GM18951 (cell line): ENCODE measurements at regions not wholly inside any gene's neighbourhood (a gene's known extent, or its start where the extent isn't known, plus 50 kb on each side); places are given as distances from the start of the nearest gene placed in this dataset.

ENCODE experiments used
- POLR2A ChIP-seq: IDR thresholded peaks from 4 replicates; pipeline ENCODE4 v1.6.1; 2011; ENCODE audit warnings: mild to moderate bottlenecking; ENCODE audit not compliant: insufficient read length, insufficient read depth; ENCODE audit errors: extremely low read depth
- in situ Hi-C: fragments of 300-500 bp; cut with MboI; formaldehyde crosslinking; loops from one replicate; pipeline ENCODE4 v1.12.0; 2022; ENCODE audit warnings: low sequenced_read_pairs, mixed read lengths, inconsistent platforms; ENCODE audit not compliant: unreplicated experiment

- in situ Hi-C loops = no loop called here
Measured at GRCh38 chrX:46382595-46382994, 162.6 kb downstream of the ZNF674 start.

GRCh38 chrX:46381630-46382029, 163.6 kb downstream of the ZNF674 start:
- no peak for TF ChIP-seq POLR2A
- in situ Hi-C loops = no loop called here

More at GRCh38 chrX:46382595-46382994, 162.6 kb downstream of the ZNF674 start:
- TF ChIP-seq POLR2A = no peak

DNA sequence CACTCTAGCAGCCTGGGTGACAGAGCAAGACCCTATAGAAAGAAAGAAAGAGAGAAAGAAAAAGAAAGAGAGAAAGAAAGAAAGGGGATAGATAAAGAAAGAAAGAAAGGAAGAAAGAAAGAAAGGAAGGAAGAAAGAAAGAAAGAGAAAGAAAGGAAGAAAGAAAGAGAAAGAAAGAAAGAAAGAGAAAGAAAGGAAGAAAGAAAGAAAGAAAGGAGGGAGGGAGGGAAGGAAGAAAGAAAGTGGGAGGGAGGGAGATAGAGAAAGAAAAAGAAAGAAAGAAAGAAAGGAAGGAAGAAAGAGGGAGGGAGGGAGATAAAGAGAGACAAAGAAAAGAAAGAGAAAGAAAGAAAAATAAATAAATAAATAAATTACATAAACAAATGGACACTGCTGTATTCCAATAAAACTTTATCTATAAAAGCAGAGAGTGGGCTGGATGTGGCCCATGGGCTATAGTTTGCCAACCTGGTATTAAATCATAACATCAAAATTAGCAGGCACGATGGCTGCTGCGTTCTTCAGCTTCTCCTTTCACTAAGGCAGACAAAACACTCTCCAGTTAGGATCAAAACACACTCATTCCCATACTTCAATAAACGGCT, 165.0 kb downstream of the ZNF674 start:
- no peak for TF ChIP-seq POLR2A
- in situ Hi-C loops = no loop called here

DNA sequence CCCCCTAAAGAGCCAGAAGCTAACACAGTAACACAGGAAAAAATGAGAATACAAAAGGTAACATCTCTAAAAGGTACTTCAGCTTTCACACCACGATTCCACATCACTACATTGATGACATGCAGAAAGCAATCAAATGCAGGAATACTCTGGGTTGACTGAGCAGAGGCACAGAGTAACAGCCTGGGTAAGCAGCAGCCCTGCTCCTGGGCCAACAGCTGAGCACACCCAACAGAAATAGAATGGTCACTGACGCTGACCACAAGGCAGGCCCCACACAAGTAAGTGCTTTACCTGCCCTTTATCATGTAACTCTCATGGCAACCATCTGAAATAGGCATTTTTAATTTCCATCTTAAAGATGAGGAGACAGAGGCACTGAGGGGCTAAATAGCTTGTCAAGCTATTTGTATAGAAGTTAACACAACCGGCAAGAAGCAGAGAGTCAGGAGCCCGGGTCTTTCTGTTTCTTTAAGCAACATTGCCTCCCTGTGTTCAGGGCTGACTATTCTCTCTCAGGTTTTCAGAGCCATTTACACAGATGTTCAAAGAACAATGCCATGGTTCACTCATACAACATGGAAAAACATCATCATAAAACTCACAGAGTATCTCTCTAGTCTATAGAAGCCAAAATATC, 168.9 kb downstream of the ZNF674 start:
- no peak for TF ChIP-seq POLR2A
- in situ Hi-C loops = no loop called here

- in situ Hi-C loops = no loop called here
- no peak for TF ChIP-seq POLR2A
Measured at GRCh38 chrX:46375831-46376230, 169.4 kb downstream of the ZNF674 start.

DNA sequence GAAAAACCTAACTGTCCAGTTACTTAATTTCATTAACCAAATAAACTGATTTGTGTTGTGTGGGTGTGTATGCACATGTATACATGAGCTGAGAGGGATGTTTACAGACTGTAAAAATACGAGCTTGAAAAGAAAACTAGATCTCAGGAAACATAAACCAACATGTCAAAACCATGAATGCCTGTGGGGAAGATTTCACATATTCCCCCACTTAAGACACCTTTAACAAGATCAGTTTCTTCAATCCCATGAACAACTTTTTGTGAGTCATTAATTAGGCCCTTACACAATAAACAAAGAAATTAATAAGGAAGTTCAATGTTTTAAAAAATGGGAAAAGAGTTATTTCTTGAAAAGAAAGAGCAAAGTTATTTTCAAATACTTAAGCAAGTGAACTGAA, 170.8 kb downstream of the ZNF674 start:
- no peak for TF ChIP-seq POLR2A
- in situ Hi-C loops = no loop called here

- in situ Hi-C loops = no loop called here
- TF ChIP-seq POLR2A = no peak
Measured at GRCh38 chrX:46367491-46367890, 177.7 kb downstream of the ZNF674 start.

- in situ Hi-C loops = no loop called here
- TF ChIP-seq POLR2A = no peak
Measured at GRCh38 chrX:46366381-46367207, 178.6 kb downstream of the ZNF674 start.

DNA sequence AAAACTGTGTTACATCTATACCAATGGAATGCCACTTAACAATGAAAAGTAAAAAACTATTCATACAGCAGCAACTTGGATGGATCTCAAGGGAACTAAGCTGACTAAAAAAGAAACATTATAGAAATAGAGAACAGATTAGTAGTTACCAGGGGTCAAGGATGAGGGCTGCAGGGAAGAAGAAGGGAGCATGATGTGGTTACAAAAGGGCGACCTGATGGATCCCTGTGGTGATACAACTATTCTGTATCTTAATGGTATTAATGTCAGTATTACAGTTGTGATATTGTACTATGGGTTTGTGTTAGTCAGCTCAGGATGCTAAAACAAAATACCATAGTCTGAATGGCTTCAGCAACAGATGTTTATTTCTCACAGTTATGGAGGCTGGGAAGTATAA, 190.7 kb downstream of the ZNF674 start:
- TF ChIP-seq POLR2A = no peak
- in situ Hi-C loops = no loop called here

DNA sequence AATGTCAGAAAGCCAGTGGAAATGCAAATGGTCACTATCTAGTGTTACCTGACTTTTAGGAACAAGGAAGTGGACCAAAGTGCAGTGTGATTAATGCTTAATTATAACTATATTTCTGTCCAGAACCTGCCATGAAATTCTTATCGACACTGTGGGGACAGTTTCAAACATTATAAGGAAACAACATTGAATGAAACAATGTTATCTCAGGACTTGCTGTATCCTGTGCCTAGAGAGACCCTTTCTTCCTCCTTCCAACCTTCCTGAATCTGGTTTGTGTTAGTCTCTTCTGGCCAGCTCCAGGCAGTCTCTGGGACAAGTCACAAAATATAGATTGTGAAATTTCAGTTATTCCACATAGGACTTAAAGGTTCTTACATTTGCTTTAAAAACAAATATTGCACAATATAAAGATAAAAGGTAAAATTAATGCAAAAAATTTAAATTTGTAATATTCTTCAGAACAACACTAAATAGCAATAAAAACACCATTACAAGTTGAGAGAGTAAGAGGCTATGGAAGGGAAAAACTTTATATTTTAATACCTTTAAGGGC, 203.4 kb downstream of the ZNF674 start:
- in situ Hi-C loops = no loop called here

DNA sequence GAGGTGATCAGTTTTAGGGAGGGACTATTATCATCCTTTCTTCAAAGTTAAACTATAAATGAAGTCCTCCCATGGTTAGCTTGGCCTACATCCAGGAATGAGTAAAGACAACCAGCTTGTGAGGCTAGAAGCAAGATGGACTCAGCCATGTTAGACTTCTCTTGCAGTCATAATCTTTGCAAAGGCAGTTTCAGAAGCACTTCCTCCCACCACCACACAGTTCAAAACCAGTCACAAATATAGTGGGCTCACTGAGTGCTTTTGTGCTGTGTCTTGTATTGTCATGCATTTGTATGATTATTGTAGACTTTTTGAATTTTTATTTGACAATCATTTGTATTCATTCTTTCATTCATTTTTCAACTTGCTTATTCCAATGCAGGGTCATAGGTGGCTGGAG, 204.5 kb downstream of the ZNF674 start:
- TF ChIP-seq POLR2A = no peak
- in situ Hi-C loops = no loop called here

More for the DNA sequence above, 203.4 kb downstream of the ZNF674 start:
- no peak for TF ChIP-seq POLR2A

DNA sequence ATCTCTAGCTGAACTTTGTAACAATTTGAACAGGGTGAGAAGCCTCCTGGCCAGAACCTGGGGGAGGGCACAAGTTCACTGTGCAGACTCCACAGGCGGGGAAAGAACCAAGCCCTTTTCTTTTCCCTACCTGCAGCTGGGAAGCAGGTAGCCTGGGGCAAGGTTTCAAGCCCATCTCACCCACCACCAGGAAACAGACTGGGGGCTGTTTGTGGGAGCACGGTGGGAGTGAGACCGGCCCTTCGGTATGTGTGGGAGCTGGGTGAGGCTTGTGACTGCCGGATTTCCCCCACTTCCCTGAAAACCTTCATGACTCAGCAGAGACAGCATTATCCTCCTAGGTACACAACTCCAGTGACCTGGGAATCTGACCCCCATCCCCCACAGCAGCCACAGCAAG, 211.7 kb downstream of the ZNF674 start:
- TF ChIP-seq POLR2A = no peak
- in situ Hi-C loops = no loop called here

DNA sequence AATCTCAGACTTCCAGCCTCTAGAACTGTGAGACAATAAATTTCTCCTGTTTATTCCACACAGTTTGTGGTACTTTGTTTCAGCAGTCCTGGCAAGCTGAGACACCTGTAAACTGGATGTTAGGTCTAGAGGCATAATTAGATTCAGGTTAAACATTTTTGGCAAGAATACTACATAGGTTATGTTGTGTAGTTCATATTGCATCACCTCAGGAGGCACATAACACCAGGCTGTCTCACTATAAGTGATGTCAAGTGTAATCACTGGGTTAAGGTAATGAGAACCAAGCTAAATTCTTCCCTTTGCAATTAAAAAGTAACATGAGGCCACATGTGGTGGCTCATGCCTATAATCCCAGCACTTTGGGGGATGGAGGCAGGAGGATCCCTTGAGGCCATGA, 214.2 kb downstream of the ZNF674 start:
- in situ Hi-C loops = no loop called here
- no peak for TF ChIP-seq POLR2A

DNA sequence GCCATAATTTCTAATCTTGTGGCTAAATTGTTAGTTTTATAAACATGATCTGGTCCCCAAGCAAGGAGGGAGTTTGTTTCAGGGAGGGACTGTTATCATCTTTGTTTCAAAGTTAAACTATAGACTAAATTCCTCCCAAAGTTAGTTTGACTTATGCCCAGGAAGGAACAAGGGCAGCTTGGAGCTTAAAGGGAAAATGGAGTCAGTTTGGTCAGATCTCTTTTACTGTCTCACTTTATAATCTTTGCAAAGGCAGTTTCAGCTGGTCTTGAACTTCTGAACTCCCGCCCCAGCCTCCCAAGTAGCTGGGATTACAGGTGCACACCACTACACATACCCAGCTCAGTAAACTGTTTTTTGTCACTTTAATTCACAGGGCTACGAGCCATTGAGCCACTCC, 214.7 kb downstream of the ZNF674 start:
- in situ Hi-C loops = no loop called here
- TF ChIP-seq POLR2A = no peak

DNA sequence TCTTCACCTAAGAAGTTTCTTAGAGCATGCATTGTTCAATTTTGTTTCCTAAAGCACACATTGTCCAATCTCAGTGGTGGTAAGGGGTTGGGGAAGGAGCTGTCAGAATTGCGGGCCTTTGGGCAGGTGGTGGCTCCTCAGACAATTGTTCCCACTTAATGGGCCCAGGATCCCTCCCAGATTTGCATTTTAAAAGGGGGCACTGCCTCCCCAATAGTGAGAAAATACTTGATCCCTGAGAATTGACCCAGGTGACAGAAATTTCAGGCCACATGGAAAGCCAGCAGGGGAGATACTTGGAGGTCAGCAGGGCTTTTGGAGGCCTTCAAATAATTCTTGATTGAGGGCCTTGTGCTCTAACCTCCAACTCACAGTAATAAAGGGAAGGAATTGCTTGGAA, 217.1 kb downstream of the ZNF674 start:
- no peak for TF ChIP-seq POLR2A
- in situ Hi-C loops = no loop called here
